A549 (cell line): ENCODE measurements at regions not wholly inside any gene's neighbourhood (a gene's known extent, or its start where the extent isn't known, plus 50 kb on each side); places are given as distances from the start of the nearest gene placed in this dataset.

Experiments used
- CHD2 ChIP-seq: fragments of 150-350 bp; IDR thresholded peaks from 2 replicates; pipeline ENCODE4 v1.6.1; 2014; ENCODE audit warnings: low read length; ENCODE audit not compliant: partially characterized antibody
- CTCF ChIP-seq: fragments of >200 bp; sonication (Bioruptor Twin); formaldehyde crosslinking; IDR thresholded peaks from 3 replicates; pipeline ENCODE4 v1.5.1; 2016
- EP300 ChIP-seq, 2 experiments: fragments of >200 bp; sonication (Bioruptor Twin); formaldehyde crosslinking; IDR thresholded peaks; 2 replicates in 1 of 2; 3 replicates in 1 of 2; pipeline ENCODE4 v1.6.1; 2016 to 2017
- HDAC2 ChIP-seq: fragments of 200-600 bp; sonication (generic); IDR thresholded peaks from 2 replicates; pipeline ENCODE4 v1.6.1; 2016
- KDM1A ChIP-seq: fragments of 200-600 bp; sonication (generic); IDR thresholded peaks from 2 replicates; pipeline ENCODE4 v1.6.1; 2016; ENCODE audit warnings: low read depth, mild to moderate bottlenecking
- MAFK ChIP-seq: fragments of 450-650 bp; IDR thresholded peaks from 2 replicates; pipeline ENCODE4 v1.6.1; 2014; ENCODE audit not compliant: partially characterized antibody
- MAZ ChIP-seq: fragments of 150-350 bp; IDR thresholded peaks from 2 replicates; pipeline ENCODE4 v1.6.1; 2014; ENCODE audit warnings: antibody characterized with exemption, low read depth, low read length, borderline replicate concordance
- NR3C1 ChIP-seq: fragments of >200 bp; sonication (Bioruptor Twin); formaldehyde crosslinking; IDR thresholded peaks from 3 replicates; pipeline ENCODE4 v1.6.1; 2017
- POLR2A ChIP-seq: IDR thresholded peaks from 2 replicates; pipeline ENCODE4 v1.6.1; 2012; ENCODE audit warnings: mild to moderate bottlenecking, low read length
- RAD21 ChIP-seq, 2 experiments: fragments of >200 bp in 1 of 2; sonication (Bioruptor Twin) in 1 of 2; formaldehyde crosslinking in 1 of 2; IDR thresholded peaks in 1 of 2; conservative IDR thresholded peaks in 1 of 2; 2 replicates in 1 of 2; 3 replicates in 1 of 2; pipeline ENCODE4 v1.6.1; 2012 to 2018; ENCODE audit warnings: inconsistent platforms in 1 of 2
- RCOR1 ChIP-seq: fragments of 150-350 bp; IDR thresholded peaks from 2 replicates; pipeline ENCODE4 v1.6.1; 2014; ENCODE audit warnings: antibody characterized with exemption, low read length, low read depth
- TP53 ChIP-seq: fragments of 250-450 bp; sonication (Bioruptor Pico); IDR thresholded peaks from 2 replicates; pipeline ENCODE4 v1.5.0; 2021; ENCODE audit warnings: mild to moderate bottlenecking, moderate library complexity

GRCh38 chr13:77465603-77466195 is 69.8 kb upstream of the SCEL start:
- TF ChIP-seq CTCF (no peak), CHD2 (no peak), TP53 (CRISPR knock-in tag) (no peak), POLR2A (no peak), MAZ (no peak), NR3C1 (no peak), RCOR1 (no peak), EP300 (IDR thresholded peaks at IDR 0.05) (no peak), KDM1A (no peak), HDAC2 (no peak), RAD21 (conservative IDR thresholded peaks at IDR 0.05 in 1 of 2, IDR thresholded peaks at IDR 0.05 in 1 of 2) (no peak), MAFK (no peak)
